Activated naive CD4-positive, alpha-beta T cell treated with anti-CD3 and anti-CD28 coated beads, Interleukin-2, amount 50 U/mL, for 24 hours (primary cell): ENCODE measurements at regions not wholly inside any gene's neighbourhood (a gene's known extent, or its start where the extent isn't known, plus 50 kb on each side); places are given as distances from the start of the nearest gene placed in this dataset.

ENCODE experiments used
- H3K27ac Mint-ChIP-seq: one replicate; pipeline ENCODE4 v1.8.0; 2021; ENCODE audit warnings: mild to moderate bottlenecking, mixed read lengths
- H3K27me3 Mint-ChIP-seq: one replicate; pipeline ENCODE4 v1.8.0; 2021; ENCODE audit warnings: mixed read lengths
- H3K36me3 Mint-ChIP-seq: one replicate; pipeline ENCODE4 v1.8.0; 2021; ENCODE audit warnings: mixed read lengths
- H3K4me1 Mint-ChIP-seq: one replicate; pipeline ENCODE4 v1.8.0; 2021; ENCODE audit warnings: mixed read lengths
- H3K4me3 Mint-ChIP-seq: one replicate; pipeline ENCODE4 v1.8.0; 2021; ENCODE audit warnings: mild to moderate bottlenecking, mixed read lengths
- H3K9me3 Mint-ChIP-seq: one replicate; pipeline ENCODE4 v1.8.0; 2021; ENCODE audit warnings: mixed read lengths

GRCh38 chr2:47315475-47315874, 53.6 kb upstream of the EPCAM start:
- Mint-ChIP-seq H3K27ac (no peak overlapping the region), H3K4me3 (no peak overlapping the region), H3K4me1 (no peaks in the 10 kb centered on the region), H3K9me3 (no peaks in the 10 kb centered on the region), H3K36me3 (no peaks in the 10 kb centered on the region), H3K27me3 (no peaks in the 10 kb centered on the region)

GRCh38 chr2:47313728-47314127, 55.4 kb upstream of the EPCAM start:
- no peak overlapping the region for H3K4me3 Mint-ChIP-seq
- no peaks in the 10 kb centered on the region for H3K36me3 Mint-ChIP-seq
- H3K9me3 Mint-ChIP-seq, result no peaks in the 10 kb centered on the region
- H3K27me3 Mint-ChIP-seq, result no peaks in the 10 kb centered on the region
- no peak overlapping the region for H3K27ac Mint-ChIP-seq
- H3K4me1 Mint-ChIP-seq, result no peaks in the 10 kb centered on the region

GRCh38 chr2:47313141-47313691, 55.9 kb upstream of the EPCAM start:
- Mint-ChIP-seq H3K9me3 (no peaks in the 10 kb centered on the region), H3K36me3 (no peaks in the 10 kb centered on the region), H3K4me1 (no peaks in the 10 kb centered on the region), H3K27ac (no peak overlapping the region), H3K4me3 (no peak overlapping the region), H3K27me3 (peaks cover 1% of the 10 kb centered on the region)

- Mint-ChIP-seq H3K27me3 (peaks cover 1% of the 10 kb centered on the region), H3K27ac (no peak overlapping the region), H3K4me1 (no peaks in the 10 kb centered on the region)
Observed at GRCh38 chr2:47312491-47312850, 56.6 kb upstream of the EPCAM start.

GRCh38 chr2:47311764-47312490, 57.2 kb upstream of the EPCAM start:
- Mint-ChIP-seq H3K9me3 (no peaks in the 10 kb centered on the region), H3K27me3 (peaks cover 3% of the 10 kb centered on the region), H3K4me3 (no peak overlapping the region), H3K36me3 (no peaks in the 10 kb centered on the region), H3K27ac (no peak overlapping the region), H3K4me1 (no peaks in the 10 kb centered on the region)

More at GRCh38 chr2:47312491-47312850, 56.6 kb upstream of the EPCAM start:
- Mint-ChIP-seq H3K4me3 (no peak overlapping the region), H3K9me3 (no peaks in the 10 kb centered on the region), H3K36me3 (no peaks in the 10 kb centered on the region)

- no peak overlapping the region for H3K4me3 Mint-ChIP-seq
- peaks cover 3% of the 10 kb centered on the region for H3K27me3 Mint-ChIP-seq
- no peaks in the 10 kb centered on the region for H3K36me3 Mint-ChIP-seq
- no peak overlapping the region for H3K27ac Mint-ChIP-seq
- H3K4me1 Mint-ChIP-seq, result no peaks in the 10 kb centered on the region
- no peaks in the 10 kb centered on the region for H3K9me3 Mint-ChIP-seq
Observed at GRCh38 chr2:47310801-47311560, 58.1 kb upstream of the EPCAM start.

GRCh38 chr2:47309952-47310800, 58.9 kb upstream of the EPCAM start:
- H3K27ac Mint-ChIP-seq, result no peak overlapping the region

GRCh38 chr2:47309472-47309951, 59.6 kb upstream of the EPCAM start:
- Mint-ChIP-seq H3K4me3 (no peak overlapping the region), H3K36me3 (no peaks in the 10 kb centered on the region), H3K27ac (no peak overlapping the region), H3K4me1 (no peaks in the 10 kb centered on the region), H3K9me3 (no peaks in the 10 kb centered on the region), H3K27me3 (peaks cover 3% of the 10 kb centered on the region)

More at GRCh38 chr2:47309952-47310800, 58.9 kb upstream of the EPCAM start:
- Mint-ChIP-seq H3K27me3 (peaks cover 3% of the 10 kb centered on the region), H3K36me3 (no peaks in the 10 kb centered on the region), H3K4me3 (no peak overlapping the region), H3K9me3 (no peaks in the 10 kb centered on the region), H3K4me1 (no peaks in the 10 kb centered on the region)

GRCh38 chr2:47307066-47307465, 62.0 kb upstream of the EPCAM start:
- Mint-ChIP-seq H3K4me3 (no peak overlapping the region), H3K9me3 (no peaks in the 10 kb centered on the region), H3K36me3 (no peaks in the 10 kb centered on the region), H3K27me3 (peaks cover 4% of the 10 kb centered on the region), H3K27ac (no peak overlapping the region), H3K4me1 (no peaks in the 10 kb centered on the region)

- H3K9me3 Mint-ChIP-seq, result no peaks in the 10 kb centered on the region
- no peak overlapping the region for H3K27ac Mint-ChIP-seq
- H3K4me3 Mint-ChIP-seq, result no peak overlapping the region
- no peaks in the 10 kb centered on the region for H3K36me3 Mint-ChIP-seq
- H3K27me3 Mint-ChIP-seq, result peaks cover 6% of the 10 kb centered on the region
- peaks cover 13% of the 10 kb centered on the region for H3K4me1 Mint-ChIP-seq
Observed at GRCh38 chr2:47304654-47305053, 64.5 kb upstream of the EPCAM start.

- H3K4me3 Mint-ChIP-seq, result no peak overlapping the region
- peaks cover 8% of the 10 kb centered on the region for H3K27me3 Mint-ChIP-seq
- no peaks in the 10 kb centered on the region for H3K36me3 Mint-ChIP-seq
- peaks cover 13% of the 10 kb centered on the region for H3K4me1 Mint-ChIP-seq
- H3K27ac Mint-ChIP-seq, result no peak overlapping the region
- H3K9me3 Mint-ChIP-seq, result no peaks in the 10 kb centered on the region
Observed at GRCh38 chr2:47303341-47304148, 65.6 kb upstream of the EPCAM start.

- H3K9me3 Mint-ChIP-seq, result no peaks in the 10 kb centered on the region
- no peaks in the 10 kb centered on the region for H3K36me3 Mint-ChIP-seq
- peaks cover 13% of the 10 kb centered on the region for H3K4me1 Mint-ChIP-seq
- H3K27me3 Mint-ChIP-seq, result peaks cover 8% of the 10 kb centered on the region
- no peak overlapping the region for H3K4me3 Mint-ChIP-seq
- H3K27ac Mint-ChIP-seq, result no peak overlapping the region
Observed at GRCh38 chr2:47302308-47302707, 66.8 kb upstream of the EPCAM start.

- Mint-ChIP-seq H3K27me3 (peaks cover 7% of the 10 kb centered on the region), H3K4me3 (no peak overlapping the region), H3K36me3 (no peaks in the 10 kb centered on the region), H3K9me3 (no peaks in the 10 kb centered on the region), H3K4me1 (peaks cover 13% of the 10 kb centered on the region), H3K27ac (no peak overlapping the region)
Observed at GRCh38 chr2:47301731-47302130, 67.4 kb upstream of the EPCAM start.

- no peaks in the 10 kb centered on the region for H3K36me3 Mint-ChIP-seq
- peaks cover 13% of the 10 kb centered on the region for H3K4me1 Mint-ChIP-seq
- H3K4me3 Mint-ChIP-seq, result no peak overlapping the region
- H3K27me3 Mint-ChIP-seq, result peaks cover 7% of the 10 kb centered on the region
- H3K27ac Mint-ChIP-seq, result no peak overlapping the region
- H3K9me3 Mint-ChIP-seq, result no peaks in the 10 kb centered on the region
Observed at GRCh38 chr2:47301277-47301618, 67.9 kb upstream of the EPCAM start.
